Neural cell (in vitro differentiated cells): ENCODE measurements at regions not wholly inside any gene's neighbourhood (a gene's known extent, or its start where the extent isn't known, plus 50 kb on each side); places are given as distances from the start of the nearest gene placed in this dataset.

Source experiments
- H2AFZ ChIP-seq: fragments of 200-600, 300-800 bp; sonication (generic), shearing (Covaris generic); 2 replicates; pipeline ENCODE4 v1.6.0; 2014; ENCODE audit warnings: low read depth, mild to moderate bottlenecking, antibody characterized with exemption, low read length, moderate library complexity
- H3F3A ChIP-seq: fragments of 200-600 bp; shearing (Covaris generic); 2 replicates; pipeline ENCODE4 v1.6.1; 2016; ENCODE audit warnings: mild to moderate bottlenecking, moderate library complexity, mixed read lengths, antibody characterized with exemption, low read length; ENCODE audit not compliant: insufficient read depth, poor library complexity, severe bottlenecking
- H3K27ac ChIP-seq: fragments of 200-600, 300-800 bp; sonication (generic), shearing (Covaris generic); 2 replicates; pipeline ENCODE4 v1.5.1; 2014; ENCODE audit warnings: mild to moderate bottlenecking, low read length, moderate library complexity
- H3K27me3 ChIP-seq: fragments of 300-800, 200-600 bp; sonication (generic), shearing (Covaris generic); 2 replicates; pipeline ENCODE4 v1.6.0; 2014; ENCODE audit warnings: mild to moderate bottlenecking, low read depth, low read length, moderate library complexity; ENCODE audit not compliant: insufficient read depth
- H3K36me3 ChIP-seq: fragments of 300-800, 200-600 bp; sonication (generic), shearing (Covaris generic); 2 replicates; pipeline ENCODE4 v1.5.1; 2014; ENCODE audit warnings: mild to moderate bottlenecking, antibody characterized with exemption, low read length, moderate library complexity; ENCODE audit not compliant: insufficient read depth
- H3K4me2 ChIP-seq: fragments of 300-800, 200-600 bp; sonication (generic), shearing (Covaris generic); 2 replicates; pipeline ENCODE4 v1.6.0; 2014; ENCODE audit warnings: mild to moderate bottlenecking, low read length
- H3K4me3 ChIP-seq: fragments of 300-800, 200-600 bp; sonication (generic), shearing (Covaris generic); 2 replicates; pipeline ENCODE4 v1.5.1; 2014; ENCODE audit warnings: mild to moderate bottlenecking, low read length, moderate library complexity
- H3K79me2 ChIP-seq: fragments of 200-600 bp; shearing (Covaris generic); replicated peaks from 2 replicates; pipeline ENCODE4 v1.6.0; 2014; ENCODE audit warnings: mild to moderate bottlenecking, low read length, moderate library complexity; ENCODE audit not compliant: insufficient read depth
- H3K9ac ChIP-seq: fragments of 300-800, 200-600 bp; sonication (generic), shearing (Covaris generic); 2 replicates; pipeline ENCODE4 v1.6.1; 2016; ENCODE audit warnings: mild to moderate bottlenecking, low read length, mixed read lengths
- H3K9me2 ChIP-seq: fragments of 200-600 bp; shearing (Covaris generic); 2 replicates; pipeline ENCODE4 v1.6.1; 2016; ENCODE audit warnings: mild to moderate bottlenecking, low read length, mixed read lengths; ENCODE audit not compliant: insufficient read depth
- H3K9me3 ChIP-seq: fragments of 200-600, 300-800 bp; sonication (generic), shearing (Covaris generic); 2 replicates; pipeline ENCODE4 v1.6.1; 2016; ENCODE audit warnings: mild to moderate bottlenecking, mixed run types, low read length, moderate library complexity, mixed read lengths
- H4K20me1 ChIP-seq: fragments of 200-600 bp; shearing (Covaris generic); 2 replicates; pipeline ENCODE4 v1.6.1; 2016; ENCODE audit warnings: mild to moderate bottlenecking, mixed run types; ENCODE audit not compliant: insufficient read depth
- CTCF ChIP-seq: fragments of 450-650 bp; IDR thresholded peaks from 2 replicates; pipeline ENCODE4 v1.5.1; 2014; ENCODE audit warnings: antibody characterized with exemption, mild to moderate bottlenecking, moderate library complexity; ENCODE audit not compliant: poor library complexity, severe bottlenecking
- EP300 ChIP-seq: fragments of 450-650 bp; conservative IDR thresholded peaks from 2 replicates; pipeline ENCODE4 v1.6.1; 2014; ENCODE audit warnings: antibody characterized with exemption, mild to moderate bottlenecking, moderate library complexity; ENCODE audit not compliant: poor library complexity, severe bottlenecking
- EZH2 ChIP-seq: fragments of 200-600, 300-800 bp; shearing (Covaris generic), sonication (generic); IDR thresholded peaks from 2 replicates; pipeline ENCODE4 v1.6.1; 2014; ENCODE audit warnings: antibody characterized with exemption, low read length, borderline replicate concordance, mild to moderate bottlenecking; ENCODE audit not compliant: insufficient read depth, poor library complexity, severe bottlenecking
- MXI1 ChIP-seq: fragments of 450-650 bp; conservative IDR thresholded peaks from 2 replicates; pipeline ENCODE4 v1.6.1; 2014; ENCODE audit warnings: antibody characterized with exemption, mild to moderate bottlenecking; ENCODE audit not compliant: poor library complexity, severe bottlenecking
- POLR2AphosphoS5 ChIP-seq: IDR thresholded peaks from 2 replicates; pipeline ENCODE4 v1.6.1; 2012
- RAD21 ChIP-seq: fragments of 450-650 bp; conservative IDR thresholded peaks from 2 replicates; pipeline ENCODE4 v1.6.1; 2014; ENCODE audit warnings: antibody characterized with exemption, mild to moderate bottlenecking, moderate library complexity
- REST ChIP-seq: IDR thresholded peaks from 2 replicates; pipeline ENCODE4 v1.6.1; 2012; ENCODE audit warnings: borderline replicate concordance
- SMC3 ChIP-seq: fragments of 450-650 bp; conservative IDR thresholded peaks from 2 replicates; pipeline ENCODE4 v1.6.1; 2014; ENCODE audit warnings: antibody characterized with exemption, mild to moderate bottlenecking, moderate library complexity; ENCODE audit not compliant: poor library complexity
- TAF1 ChIP-seq: IDR thresholded peaks from 2 replicates; pipeline ENCODE4 v1.6.1; 2012; ENCODE audit warnings: low read depth

- H3K27ac ChIP-seq, result no peak overlapping the region
- TF ChIP-seq SMC3 (no peak), CTCF (no peak), MXI1 (no peak), EZH2 (no peak), EP300 (no peak), REST (no peak), TAF1 (no peak), POLR2AphosphoS5 (no peak), RAD21 (no peak)
- no peak overlapping the region for H2AFZ ChIP-seq
- no peaks in the 10 kb centered on the region for H3F3A ChIP-seq
- no peaks in the 10 kb centered on the region for H3K36me3 ChIP-seq
- H3K9me2 ChIP-seq, result no peaks in the 10 kb centered on the region
- H4K20me1 ChIP-seq, result no peaks in the 10 kb centered on the region
- H3K9ac ChIP-seq, result no peak overlapping the region
- H3K27me3 ChIP-seq, result no peaks in the 10 kb centered on the region
- H3K79me2 ChIP-seq, result no peaks in the 10 kb centered on the region
- no peak overlapping the region for H3K4me2 ChIP-seq
- H3K9me3 ChIP-seq, result no peaks in the 10 kb centered on the region
- H3K4me3 ChIP-seq, result no peak overlapping the region
Observed at GRCh38 chr2:204116159-204116792, 179.7 kb downstream of the ICOS start.

- no peak overlapping the region for H3K4me2 ChIP-seq
- H3F3A ChIP-seq, result no peaks in the 10 kb centered on the region
- H3K9me3 ChIP-seq, result no peaks in the 10 kb centered on the region
- no peak overlapping the region for H3K27ac ChIP-seq
- no peaks in the 10 kb centered on the region for H4K20me1 ChIP-seq
- H3K27me3 ChIP-seq, result no peaks in the 10 kb centered on the region
- no peak overlapping the region for H3K9ac ChIP-seq
- TF ChIP-seq POLR2AphosphoS5 (no peak), RAD21 (no peak), EZH2 (no peak), REST (no peak), CTCF (no peak), SMC3 (no peak), TAF1 (no peak), EP300 (no peak), MXI1 (no peak)
- no peaks in the 10 kb centered on the region for H3K36me3 ChIP-seq
- H3K79me2 ChIP-seq, result no peaks in the 10 kb centered on the region
- H3K9me2 ChIP-seq, result no peaks in the 10 kb centered on the region
- H3K4me3 ChIP-seq, result no peak overlapping the region
- no peak overlapping the region for H2AFZ ChIP-seq
Observed at GRCh38 chr2:204122425-204122824, 185.9 kb downstream of the ICOS start.
